Mesendoderm (in vitro differentiated cells): ENCODE measurements at regions not wholly inside any gene's neighbourhood (a gene's known extent, or its start where the extent isn't known, plus 50 kb on each side); places are given as distances from the start of the nearest gene placed in this dataset.
A peak's percentile ranks its signal among the peaks of the same experiment; 100 is the strongest.

Experiments used
- DNase-seq: peaks from one replicate; pipeline ENCODE4 v3.0.0; 2013
- H2AK5ac ChIP-seq: 2 replicates; pipeline ENCODE4 v1.6.1; 2013; ENCODE audit warnings: low read length, inconsistent platforms
- H2BK120ac ChIP-seq: 2 replicates; pipeline ENCODE4 v1.6.1; 2013; ENCODE audit warnings: low read depth, mild to moderate bottlenecking, low read length, moderate library complexity, mixed read lengths
- H2BK15ac ChIP-seq: replicated peaks from 2 replicates; pipeline ENCODE4 v1.6.1; 2013; ENCODE audit warnings: low read depth, mild to moderate bottlenecking, moderate library complexity
- H2BK5ac ChIP-seq: 2 replicates; pipeline ENCODE4 v1.6.1; 2013; ENCODE audit warnings: low read length, inconsistent platforms
- H3K18ac ChIP-seq: 2 replicates; pipeline ENCODE4 v1.6.1; 2013; ENCODE audit warnings: mild to moderate bottlenecking, low read length, mixed read lengths
- H3K23ac ChIP-seq: one replicate; pipeline ENCODE4 v1.6.1; 2013; ENCODE audit warnings: low read length
- H3K27ac ChIP-seq: 2 replicates; pipeline ENCODE4 v1.5.1; 2013; ENCODE audit warnings: low read depth, mild to moderate bottlenecking, inconsistent platforms, low read length, moderate library complexity
- H3K27me3 ChIP-seq: 2 replicates; pipeline ENCODE4 v1.6.1; 2013; ENCODE audit warnings: low read length, control low read depth, mild to moderate bottlenecking, inconsistent platforms; ENCODE audit not compliant: insufficient read depth, poor library complexity
- H3K36me3 ChIP-seq: 2 replicates; pipeline ENCODE4 v1.6.1; 2013; ENCODE audit warnings: low read length, inconsistent platforms; ENCODE audit not compliant: control insufficient read depth, insufficient read depth
- H3K4ac ChIP-seq: one replicate; pipeline ENCODE4 v1.6.1; 2013; ENCODE audit warnings: low read depth, mild to moderate bottlenecking, low read length, moderate library complexity
- H3K4me1 ChIP-seq: 2 replicates; pipeline ENCODE4 v1.6.1; 2013; ENCODE audit warnings: low read depth, low read length, inconsistent platforms; ENCODE audit not compliant: control insufficient read depth
- H3K4me2 ChIP-seq: 2 replicates; pipeline ENCODE4 v1.6.1; 2013; ENCODE audit warnings: low read length
- H3K4me3 ChIP-seq: 2 replicates; pipeline ENCODE4 v1.5.1; 2013; ENCODE audit warnings: mild to moderate bottlenecking, low read length
- H3K56ac ChIP-seq: one replicate; pipeline ENCODE4 v1.6.1; 2013; ENCODE audit warnings: low read length
- H3K79me1 ChIP-seq: 2 replicates; pipeline ENCODE4 v1.6.1; 2013; ENCODE audit warnings: low read length, inconsistent platforms
- H3K79me2 ChIP-seq: 2 replicates; pipeline ENCODE4 v1.6.1; 2013; ENCODE audit warnings: mild to moderate bottlenecking, low read length; ENCODE audit not compliant: control insufficient read depth, insufficient read depth
- H3K9ac ChIP-seq: 2 replicates; pipeline ENCODE4 v1.6.1; 2013; ENCODE audit warnings: low read length, inconsistent platforms
- H4K5ac ChIP-seq: one replicate; pipeline ENCODE4 v1.6.1; 2013; ENCODE audit warnings: low read length
- H4K8ac ChIP-seq: one replicate; pipeline ENCODE4 v1.6.1; 2013; ENCODE audit warnings: low read depth, mild to moderate bottlenecking, control low read depth, low read length, moderate library complexity
- WGBS: extraction: QIAGEN DNeasy Blood & Tissue Kit; methylation state at CpG from one replicate; pipeline ENCODE4 v1.1.7; 2013; ENCODE audit warnings: low lambda C conversion rate, missing lambda C conversion rate; ENCODE audit not compliant: insufficient coverage; ENCODE audit errors: extremely low coverage; 5-methylcytosine and 5-hydroxymethylcytosine counted together

- Histone ChIP-seq H3K4me2 (no peak overlapping the region), H3K4me3 (no peak overlapping the region), H3K4me1 (peaks cover 12% of the 10 kb centered on the region), H2BK15ac (no peak overlapping the region), H3K79me1 (no peaks in the 10 kb centered on the region), H3K56ac (no peak overlapping the region), H3K9ac (no peak overlapping the region), H3K23ac (no peak overlapping the region), H4K5ac (no peak overlapping the region), H3K27ac (no peak overlapping the region), H2BK120ac (no peak overlapping the region), H2AK5ac (no peak overlapping the region), H2BK5ac (no peak overlapping the region), H3K4ac (no peak overlapping the region), H3K27me3 (no peaks in the 10 kb centered on the region), H3K18ac (no peak overlapping the region), H3K79me2 (no peaks in the 10 kb centered on the region), H3K36me3 (no peaks in the 10 kb centered on the region), H4K8ac (no peak overlapping the region)
- no peak for DNase-seq
- no CpG with 5 or more reads among the region's 10 CpGs for WGBS
These were observed 50.4 kb upstream of the FMOD start for GRCh38 chr1:203401199-203401877.

DNA sequence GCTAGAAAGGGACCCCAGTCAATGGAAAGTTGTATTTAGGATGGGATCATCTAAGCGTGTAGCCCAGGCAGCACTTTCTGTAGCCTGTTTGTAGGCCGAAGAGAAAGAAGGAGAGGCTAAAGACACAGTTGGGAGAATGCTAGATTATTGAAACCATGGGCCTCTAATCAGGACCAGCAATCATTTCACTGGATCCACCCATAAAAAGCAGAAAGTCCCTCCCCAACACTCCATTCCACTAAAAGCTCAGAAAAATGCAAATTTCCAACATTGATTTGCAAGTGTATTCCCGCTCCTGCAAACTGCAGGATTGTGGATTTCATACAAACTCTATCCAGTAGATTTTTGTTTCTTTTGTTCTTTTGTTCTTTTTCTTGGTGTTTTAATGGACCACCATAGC lies 51.2 kb upstream of the FMOD start:
- WGBS: no CpG with 5 or more reads among the region's 3 CpGs
- H2BK15ac ChIP-seq: peak overlapping the region; percentile 29
- H3K79me2 ChIP-seq: no peaks in the 10 kb centered on the region
- H3K23ac ChIP-seq: no peak overlapping the region
- no peak overlapping the region for H4K8ac ChIP-seq
- no peak overlapping the region for H2BK5ac ChIP-seq
- H3K27me3 ChIP-seq: no peaks in the 10 kb centered on the region
- H3K4me1 ChIP-seq: peaks cover 12% of the 10 kb centered on the region
- no peak overlapping the region for H4K5ac ChIP-seq
- no peak for DNase-seq
- no peak overlapping the region for H3K4ac ChIP-seq
- H3K4me2 ChIP-seq: no peak overlapping the region
- no peaks in the 10 kb centered on the region for H3K36me3 ChIP-seq
- H3K4me3 ChIP-seq: no peak overlapping the region
- no peaks in the 10 kb centered on the region for H3K79me1 ChIP-seq
- H3K9ac ChIP-seq: no peak overlapping the region
- no peak overlapping the region for H3K18ac ChIP-seq
- H2BK120ac ChIP-seq: no peak overlapping the region
- no peak overlapping the region for H2AK5ac ChIP-seq
- H3K27ac ChIP-seq: no peak overlapping the region
- H3K56ac ChIP-seq: no peak overlapping the region

DNA sequence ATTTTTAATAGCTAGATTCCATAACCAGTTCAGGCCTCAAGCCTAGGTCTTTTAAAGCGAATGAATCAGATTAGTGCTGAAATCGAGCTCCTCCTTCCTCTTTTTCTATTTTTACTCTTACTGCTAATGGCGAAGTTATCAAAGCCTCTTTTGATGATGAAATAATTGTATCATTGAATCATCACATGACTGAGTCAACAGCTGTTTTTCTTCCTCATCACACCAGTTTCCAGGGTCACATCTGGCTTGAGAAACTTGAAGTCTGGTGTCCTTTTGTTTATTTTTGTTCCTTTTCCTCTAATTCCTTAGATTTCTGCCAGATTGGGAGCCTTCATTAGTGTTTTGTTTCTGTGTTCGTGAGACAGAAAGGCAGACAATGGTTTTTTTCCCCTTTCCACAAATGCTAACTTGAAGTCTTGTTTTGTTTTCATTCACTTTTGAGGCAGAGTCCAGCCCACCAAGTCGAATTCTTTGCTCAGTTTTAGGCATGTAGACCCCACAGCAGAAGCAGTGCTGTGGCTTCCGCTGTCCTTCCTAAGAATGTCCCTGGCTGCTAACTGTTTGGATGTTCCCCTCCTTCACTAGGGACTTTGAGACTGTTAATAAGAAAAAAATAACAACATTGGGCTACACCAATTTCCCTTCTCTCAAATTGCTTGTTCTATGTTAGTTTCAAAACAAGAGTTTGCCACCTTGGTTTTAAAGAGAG lies 51.9 kb upstream of the FMOD start:
- H2BK120ac ChIP-seq: no peak overlapping the region
- H2BK5ac ChIP-seq: peak overlapping the region; percentile 64
- no peak overlapping the region for H3K4ac ChIP-seq
- no peaks in the 10 kb centered on the region for H3K27me3 ChIP-seq
- no peak overlapping the region for H3K4me3 ChIP-seq
- H3K9ac ChIP-seq: no peak overlapping the region
- H4K8ac ChIP-seq: no peak overlapping the region
- H3K36me3 ChIP-seq: no peaks in the 10 kb centered on the region
- H3K79me2 ChIP-seq: no peaks in the 10 kb centered on the region
- no peak overlapping the region for H3K23ac ChIP-seq
- no peaks in the 10 kb centered on the region for H3K79me1 ChIP-seq
- H3K18ac ChIP-seq: no peak overlapping the region
- H4K5ac ChIP-seq: peak overlapping the region; percentile 42
- H2AK5ac ChIP-seq: peak overlapping the region; percentile 15
- no peak overlapping the region for H3K4me2 ChIP-seq
- DNase-seq: no peak
- H3K27ac ChIP-seq: no peak overlapping the region
- no peak overlapping the region for H2BK15ac ChIP-seq
- no CpG with 5 or more reads among the region's 6 CpGs for WGBS
- peak overlapping the region; percentile 59 for H3K56ac ChIP-seq
- peaks cover 12% of the 10 kb centered on the region for H3K4me1 ChIP-seq

GRCh38 chr1:203403586-203403985 lies 52.7 kb upstream of the FMOD start:
- no peak overlapping the region for H3K27ac ChIP-seq

GRCh38 chr1:203404546-203404945 lies 53.6 kb upstream of the FMOD start:
- no peak overlapping the region for H4K8ac ChIP-seq
- H3K56ac ChIP-seq: no peak overlapping the region
- H3K4me2 ChIP-seq: no peak overlapping the region
- H3K9ac ChIP-seq: no peak overlapping the region
- no peak overlapping the region for H4K5ac ChIP-seq
- no peak overlapping the region for H3K23ac ChIP-seq
- no peak overlapping the region for H2BK5ac ChIP-seq
- H3K79me2 ChIP-seq: no peaks in the 10 kb centered on the region
- H3K27ac ChIP-seq: no peak overlapping the region
- no peaks in the 10 kb centered on the region for H3K36me3 ChIP-seq
- no peaks in the 10 kb centered on the region for H3K79me1 ChIP-seq
- H3K27me3 ChIP-seq: no peaks in the 10 kb centered on the region
- no peak overlapping the region for H2AK5ac ChIP-seq
- no CpG with 5 or more reads among the region's 3 CpGs for WGBS
- H3K4me1 ChIP-seq: peaks cover 12% of the 10 kb centered on the region
- no peak overlapping the region for H2BK120ac ChIP-seq
- H3K4me3 ChIP-seq: no peak overlapping the region
- H3K18ac ChIP-seq: no peak overlapping the region
- no peak for DNase-seq
- no peak overlapping the region for H3K4ac ChIP-seq
- no peak overlapping the region for H2BK15ac ChIP-seq

More at GRCh38 chr1:203403586-203403985, 52.7 kb upstream of the FMOD start:
- no peaks in the 10 kb centered on the region for H3K36me3 ChIP-seq
- H4K5ac ChIP-seq: no peak overlapping the region
- H4K8ac ChIP-seq: no peak overlapping the region
- H2BK15ac ChIP-seq: no peak overlapping the region
- no peak overlapping the region for H3K56ac ChIP-seq
- H3K23ac ChIP-seq: no peak overlapping the region
- no peaks in the 10 kb centered on the region for H3K27me3 ChIP-seq
- no peak overlapping the region for H3K4me3 ChIP-seq
- no peak overlapping the region for H2BK120ac ChIP-seq
- no peak overlapping the region for H3K4me2 ChIP-seq
- H2AK5ac ChIP-seq: no peak overlapping the region
- H3K4ac ChIP-seq: no peak overlapping the region
- H3K18ac ChIP-seq: no peak overlapping the region
- DNase-seq: peak; percentile 88
- peaks cover 12% of the 10 kb centered on the region for H3K4me1 ChIP-seq
- no peak overlapping the region for H3K9ac ChIP-seq
- no peaks in the 10 kb centered on the region for H3K79me1 ChIP-seq
- H2BK5ac ChIP-seq: no peak overlapping the region
- H3K79me2 ChIP-seq: no peaks in the 10 kb centered on the region
- WGBS: no CpG with 5 or more reads among the region's 5 CpGs
